ENCODE measurements at regions not wholly inside any gene's neighbourhood (a gene's known extent, or its start where the extent isn't known, plus 50 kb on each side); places are given as distances from the start of the nearest gene placed in this dataset.

DNA sequence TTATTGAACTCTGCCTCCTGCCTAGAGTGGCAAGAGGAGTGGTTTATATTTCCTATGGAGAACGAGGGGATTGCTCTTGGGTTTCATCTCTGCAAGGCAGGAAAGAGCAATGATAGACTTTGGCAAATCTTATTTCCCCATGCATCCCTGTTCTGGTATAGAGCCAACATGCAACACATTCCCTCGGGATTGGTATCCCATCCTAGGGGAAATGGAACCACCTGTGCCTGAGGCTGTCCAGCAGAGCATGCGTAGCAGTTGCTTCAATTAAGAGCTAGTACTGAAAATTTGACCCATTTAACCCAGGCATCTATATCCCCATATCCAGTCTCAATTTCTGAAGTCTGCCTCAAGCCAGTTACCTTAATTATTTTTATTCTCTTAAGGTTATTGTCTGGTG is 205.3 kb downstream of the KCNS3 start:
- Histone ChIP-seq H3K27ac (no peak overlapping the region), H3K27me3 (no peaks in the 10 kb centered on the region), H3K4me3 (no peak overlapping the region), H3K4me1 (replicated peaks in 1 of 2) (no peaks in the 10 kb centered on the region), H3K9me3 (replicated peaks in 1 of 3) (no peaks in the 10 kb centered on the region), H3K36me3 (replicated peaks in 1 of 2) (no peaks in the 10 kb centered on the region)
- no peak for TF ChIP-seq POLR2A (IDR thresholded peaks at IDR 0.05)
- TF ChIP-seq, protein P1, sequence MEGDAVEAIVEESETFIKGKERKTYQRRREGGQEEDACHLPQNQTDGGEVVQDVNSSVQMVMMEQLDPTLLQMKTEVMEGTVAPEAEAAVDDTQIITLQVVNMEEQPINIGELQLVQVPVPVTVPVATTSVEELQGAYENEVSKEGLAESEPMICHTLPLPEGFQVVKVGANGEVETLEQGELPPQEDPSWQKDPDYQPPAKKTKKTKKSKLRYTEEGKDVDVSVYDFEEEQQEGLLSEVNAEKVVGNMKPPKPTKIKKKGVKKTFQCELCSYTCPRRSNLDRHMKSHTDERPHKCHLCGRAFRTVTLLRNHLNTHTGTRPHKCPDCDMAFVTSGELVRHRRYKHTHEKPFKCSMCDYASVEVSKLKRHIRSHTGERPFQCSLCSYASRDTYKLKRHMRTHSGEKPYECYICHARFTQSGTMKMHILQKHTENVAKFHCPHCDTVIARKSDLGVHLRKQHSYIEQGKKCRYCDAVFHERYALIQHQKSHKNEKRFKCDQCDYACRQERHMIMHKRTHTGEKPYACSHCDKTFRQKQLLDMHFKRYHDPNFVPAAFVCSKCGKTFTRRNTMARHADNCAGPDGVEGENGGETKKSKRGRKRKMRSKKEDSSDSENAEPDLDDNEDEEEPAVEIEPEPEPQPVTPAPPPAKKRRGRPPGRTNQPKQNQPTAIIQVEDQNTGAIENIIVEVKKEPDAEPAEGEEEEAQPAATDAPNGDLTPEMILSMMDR (IDR thresholded peaks at IDR 0.05), result no peak
- 64 to 76% (median 69%) methylated on average over 3 of the region's 3 CpGs for WGBS, 4 donors
- intact Hi-C loops (cut with DNase I), result no loop called here
- DNase-seq, result no peak

DNA sequence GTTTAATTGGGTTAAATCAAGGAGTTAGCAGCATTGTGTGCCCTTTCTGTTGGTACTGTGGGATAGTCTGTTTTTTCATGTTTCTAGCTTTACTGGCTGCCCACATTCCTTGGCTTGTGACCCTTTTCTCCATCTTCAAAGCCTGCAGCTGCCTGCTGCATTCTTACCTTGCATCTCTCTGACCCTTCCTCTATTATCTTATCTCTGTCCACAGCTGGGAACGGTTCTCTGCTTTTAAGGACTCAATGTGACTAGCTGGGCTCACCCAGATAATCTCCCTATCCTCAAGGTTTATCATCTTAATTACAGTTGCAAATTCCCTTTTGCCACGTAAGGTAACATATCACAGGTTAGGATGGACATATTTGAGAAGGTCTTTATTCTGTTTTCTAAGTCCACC is 199.7 kb downstream of the KCNS3 start:
- no peak overlapping the region for H3K4me3 ChIP-seq
- H3K9me3 ChIP-seq (replicated peaks in 1 of 3), result no peaks in the 10 kb centered on the region
- no peaks in the 10 kb centered on the region for H3K27me3 ChIP-seq
- TF ChIP-seq, protein P1 (IDR thresholded peaks at IDR 0.05), result no peak
- no peak for TF ChIP-seq POLR2A (IDR thresholded peaks at IDR 0.05)
- no peak overlapping the region for H3K27ac ChIP-seq
- DNase-seq, result no peak
- H3K4me1 ChIP-seq (replicated peaks in 1 of 2), result no peaks in the 10 kb centered on the region
- WGBS, 4 donors, result 49 to 82% (median 55%) methylated on average over 2 of the region's 2 CpGs
- intact Hi-C loops (cut with DNase I), result no loop called here
- no peaks in the 10 kb centered on the region for H3K36me3 ChIP-seq (replicated peaks in 1 of 2)

DNA sequence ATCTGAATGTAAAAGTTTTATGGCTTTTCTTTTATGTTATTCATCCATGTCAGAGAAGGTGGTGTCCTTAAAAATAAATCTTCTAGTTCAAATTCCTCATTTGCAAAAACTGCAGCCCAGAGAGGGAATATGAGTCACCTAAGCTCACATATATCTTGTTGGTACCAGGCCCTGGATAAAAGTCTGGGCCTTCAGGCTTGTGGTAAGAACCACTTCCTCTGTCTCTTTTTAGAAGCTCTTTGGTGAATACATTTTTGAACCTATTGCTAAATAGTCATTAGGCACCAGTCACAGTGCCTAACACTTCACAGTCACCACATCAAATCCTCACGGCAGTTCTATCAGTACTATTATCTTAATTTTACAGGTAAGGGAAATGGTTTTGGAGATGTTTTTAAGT is 199.2 kb downstream of the KCNS3 start:
- 65 to 78% (median 68%) methylated on average over 1 of the region's 1 CpG for WGBS, 4 donors
- H3K36me3 ChIP-seq (replicated peaks in 1 of 2), result no peaks in the 10 kb centered on the region
- no peaks in the 10 kb centered on the region for H3K4me1 ChIP-seq (replicated peaks in 1 of 2)
- TF ChIP-seq POLR2A (IDR thresholded peaks at IDR 0.05), result no peak
- TF ChIP-seq, protein P1 (IDR thresholded peaks at IDR 0.05), result no peak
- H3K27me3 ChIP-seq, result no peaks in the 10 kb centered on the region
- H3K4me3 ChIP-seq, result no peak overlapping the region
- no peak overlapping the region for H3K27ac ChIP-seq
- no peak for DNase-seq
- H3K9me3 ChIP-seq (replicated peaks in 1 of 3), result no peaks in the 10 kb centered on the region
- intact Hi-C loops (cut with DNase I), result no loop called here

DNA sequence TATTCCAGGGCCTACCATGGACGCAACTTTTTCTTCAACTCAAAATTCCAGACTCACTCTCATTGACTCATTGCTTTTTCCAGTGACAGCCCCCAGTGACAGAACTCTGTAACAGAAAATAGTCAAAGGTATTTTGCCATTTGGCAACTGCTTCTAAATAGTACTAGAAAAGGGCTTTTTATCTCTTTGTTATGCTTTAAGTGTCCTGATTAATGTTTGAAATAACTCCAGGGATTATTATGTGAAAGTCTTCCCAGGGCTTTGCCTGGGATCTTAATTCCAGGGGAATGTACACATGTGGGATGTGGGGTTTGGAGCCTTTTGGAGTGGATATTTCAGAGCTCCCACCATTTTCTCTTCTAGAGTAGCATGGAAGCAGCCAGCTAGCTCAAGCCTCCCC is 198.8 kb downstream of the KCNS3 start:
- Histone ChIP-seq H3K4me3 (no peak overlapping the region), H3K27me3 (no peaks in the 10 kb centered on the region), H3K27ac (no peak overlapping the region), H3K36me3 (replicated peaks in 1 of 2) (no peaks in the 10 kb centered on the region), H3K9me3 (replicated peaks in 1 of 3) (no peaks in the 10 kb centered on the region), H3K4me1 (replicated peaks in 1 of 2) (no peaks in the 10 kb centered on the region)
- 50 to 93% (median 79%) methylated on average over 1 of the region's 1 CpG for WGBS, 4 donors
- no peak for TF ChIP-seq POLR2A (IDR thresholded peaks at IDR 0.05)
- TF ChIP-seq, protein P1 (IDR thresholded peaks at IDR 0.05), result no peak
- intact Hi-C loops (cut with DNase I), result no loop called here
- DNase-seq, result no peak
